SK-N-SH treated with all-trans-retinoic acid at 6 μM for 48 hours (cell line): ENCODE measurements at regions not wholly inside any gene's neighbourhood (a gene's known extent, or its start where the extent isn't known, plus 50 kb on each side); places are given as distances from the start of the nearest gene placed in this dataset.

ENCODE experiments used
- ESRRG ChIP-seq: fragments of 250-450 bp; sonication (Bioruptor Pico); IDR thresholded peaks from 2 replicates; pipeline ENCODE4 v1.6.1; 2021; ENCODE audit warnings: mild to moderate bottlenecking
- GLIS3 ChIP-seq: fragments of 250-450 bp; sonication (Bioruptor Pico); IDR thresholded peaks from 2 replicates; pipeline ENCODE4 v1.5.0; 2020; ENCODE audit warnings: mild to moderate bottlenecking, moderate library complexity
- POU6F1 ChIP-seq: fragments of 250-450 bp; sonication (Bioruptor Pico); IDR thresholded peaks from 2 replicates; pipeline ENCODE4 v1.8.0; 2021; ENCODE audit warnings: low read depth, mild to moderate bottlenecking, moderate library complexity, borderline replicate concordance
- SNAI2 ChIP-seq: fragments of 250-450 bp; sonication (Bioruptor Pico); IDR thresholded peaks from 2 replicates; pipeline ENCODE4 v1.5.0; 2020; ENCODE audit warnings: mild to moderate bottlenecking, moderate library complexity
- TOX ChIP-seq: fragments of 250-450 bp; sonication (Bioruptor Pico); IDR thresholded peaks from 2 replicates; pipeline ENCODE4 v1.8.0; 2021; ENCODE audit warnings: mild to moderate bottlenecking, moderate library complexity, borderline replicate concordance
- ZNF565 ChIP-seq: fragments of 450-650 bp; formaldehyde crosslinking; conservative IDR thresholded peaks from 2 replicates; pipeline ENCODE4 v1.5.0; 2020; ENCODE audit warnings: low read depth, mild to moderate bottlenecking, moderate library complexity
- TF ChIP-seq, protein P1 (sequence below): fragments of 250-450 bp; sonication (Bioruptor Pico); IDR thresholded peaks from 2 replicates; pipeline ENCODE4 v1.8.0; 2020; ENCODE audit warnings: mild to moderate bottlenecking, moderate library complexity, borderline replicate concordance

- TF ChIP-seq TOX (CRISPR knock-in tag) (no peak), ESRRG (CRISPR knock-in tag) (no peak), POU6F1 (CRISPR knock-in tag) (no peak), ZNF565 (CRISPR knock-in tag) (no peak), GLIS3 (no peak), SNAI2 (CRISPR knock-in tag) (no peak)
- TF ChIP-seq, protein P1, sequence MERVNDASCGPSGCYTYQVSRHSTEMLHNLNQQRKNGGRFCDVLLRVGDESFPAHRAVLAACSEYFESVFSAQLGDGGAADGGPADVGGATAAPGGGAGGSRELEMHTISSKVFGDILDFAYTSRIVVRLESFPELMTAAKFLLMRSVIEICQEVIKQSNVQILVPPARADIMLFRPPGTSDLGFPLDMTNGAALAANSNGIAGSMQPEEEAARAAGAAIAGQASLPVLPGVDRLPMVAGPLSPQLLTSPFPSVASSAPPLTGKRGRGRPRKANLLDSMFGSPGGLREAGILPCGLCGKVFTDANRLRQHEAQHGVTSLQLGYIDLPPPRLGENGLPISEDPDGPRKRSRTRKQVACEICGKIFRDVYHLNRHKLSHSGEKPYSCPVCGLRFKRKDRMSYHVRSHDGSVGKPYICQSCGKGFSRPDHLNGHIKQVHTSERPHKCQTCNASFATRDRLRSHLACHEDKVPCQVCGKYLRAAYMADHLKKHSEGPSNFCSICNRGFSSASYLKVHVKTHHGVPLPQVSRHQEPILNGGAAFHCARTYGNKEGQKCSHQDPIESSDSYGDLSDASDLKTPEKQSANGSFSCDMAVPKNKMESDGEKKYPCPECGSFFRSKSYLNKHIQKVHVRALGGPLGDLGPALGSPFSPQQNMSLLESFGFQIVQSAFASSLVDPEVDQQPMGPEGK (CRISPR knock-in tag) = no peak
These were observed 260.6 kb upstream of the DIAPH2 start for GRCh38 chrX:96424007-96424406.
